GM12878 (cell line): ENCODE measurements at regions not wholly inside any gene's neighbourhood (a gene's known extent, or its start where the extent isn't known, plus 50 kb on each side); places are given as distances from the start of the nearest gene placed in this dataset.

ENCODE experiments used
- ATAC-seq: fragments of 200-7000 bp; cut with Tn5 transposase; 3 replicates; pipeline ENCODE4 v1.9.1; 2020; ENCODE audit warnings: mild to moderate bottlenecking, moderate library complexity
- BruUV-seq: library from RNA; stranded (reverse); fragments of 400-500 nt; replicated peaks from 2 replicates; lab custom pipeline; 2021; lab: Mats Ljungman, UMichigan
- CTCF ChIA-PET: fragments of 300-600 bp; sonication (Branson Sonifier 250); formaldehyde crosslinking; extraction: SDS; loops from one replicate; lab custom pipeline; 2021; ENCODE audit warnings: inconsistent platforms; lab: Yijun Ruan, JAX
- POLR2A ChIA-PET: fragments of 350-600 bp; formaldehyde crosslinking; extraction: SDS; loops from one replicate; lab custom pipeline; 2021; ENCODE audit warnings: inconsistent platforms; lab: Charles Lee
- RAD21 ChIA-PET: fragments of 300-600 bp; sonication (Branson Sonifier 250); formaldehyde crosslinking; loops from one replicate; lab custom pipeline; 2023; ENCODE audit warnings: antibody characterized with exemption; ENCODE audit not compliant: unreplicated experiment; lab: Charles Lee
- SMC1A ChIA-PET: fragments of 300-600 bp; sonication (Branson Sonifier 250); formaldehyde crosslinking; loops from one replicate; lab custom pipeline; 2023; ENCODE audit not compliant: unreplicated experiment, uncharacterized antibody; lab: Charles Lee
- DNase-seq: peaks from one replicate; pipeline ENCODE4 v3.0.0-alpha.2; 2011; ENCODE audit warnings: low read depth, low spot score
- FAIRE-seq: peaks from 3 replicates; lab custom pipeline; 2011; peaks lifted over from hg19 to GRCh38; lab: Jason Lieb, UNC
- H2AFZ ChIP-seq: 2 replicates; pipeline ENCODE4 v1.6.0; 2011; ENCODE audit warnings: low read depth, low read length, control low read depth; ENCODE audit not compliant: control insufficient read depth
- H3K27ac ChIP-seq: 2 replicates; pipeline ENCODE4 v1.5.1; 2011; ENCODE audit warnings: control low read depth; ENCODE audit not compliant: control insufficient read depth, insufficient read depth
- H3K27me3 ChIP-seq, 2 experiments: replicated peaks in 1 of 2; 2 replicates each; pipeline versions ENCODE4 v1.6.0 to v1.6.1; 2011; ENCODE audit warnings: low read length in 1 of 2; ENCODE audit not compliant: control insufficient read depth in 2 of 2, insufficient read depth in 2 of 2
- H3K36me3 ChIP-seq, 2 experiments: 2 replicates each; pipeline ENCODE4 v1.5.1; 2011; ENCODE audit warnings: low read length in 1 of 2; ENCODE audit not compliant: control insufficient read depth in 2 of 2, insufficient read depth in 2 of 2
- H3K4me1 ChIP-seq: 2 replicates; pipeline ENCODE4 v1.6.1; 2011; ENCODE audit warnings: mild to moderate bottlenecking, low read length, moderate library complexity, mixed read lengths; ENCODE audit not compliant: control insufficient read depth, insufficient read depth
- H3K4me2 ChIP-seq: 2 replicates; pipeline ENCODE4 v1.6.0; 2011; ENCODE audit warnings: control low read depth; ENCODE audit not compliant: control insufficient read depth, insufficient read depth
- H3K4me3 ChIP-seq: fragments of 200-600 bp; sonication (generic); 2 replicates; pipeline ENCODE4 v1.5.1; 2016
- H3K79me2 ChIP-seq: 2 replicates; pipeline ENCODE4 v1.6.0; 2011; ENCODE audit warnings: low read length; ENCODE audit not compliant: control insufficient read depth, insufficient read depth
- H3K9ac ChIP-seq: 2 replicates; pipeline ENCODE4 v1.8.0; 2011; ENCODE audit warnings: low read length, control low read depth, mixed read lengths; ENCODE audit not compliant: control insufficient read depth, insufficient read depth
- H3K9me3 ChIP-seq: replicated peaks from 3 replicates; pipeline ENCODE4 v1.5.1; 2011; ENCODE audit warnings: mild to moderate bottlenecking, low read length; ENCODE audit not compliant: control insufficient read depth, insufficient read depth
- H4K20me1 ChIP-seq: 2 replicates; pipeline ENCODE4 v1.6.0; 2011; ENCODE audit not compliant: control insufficient read depth, insufficient read depth
- DPF2 ChIP-seq: fragments of 450-650 bp; IDR thresholded peaks from 2 replicates; pipeline ENCODE4 v1.6.1; 2017; ENCODE audit warnings: mild to moderate bottlenecking
- GABPA ChIP-seq: IDR thresholded peaks from 2 replicates; pipeline ENCODE4 v1.6.1; 2014; ENCODE audit warnings: antibody characterized with exemption, low read depth, mild to moderate bottlenecking, inconsistent platforms
- KAT2A ChIP-seq: conservative IDR thresholded peaks from 2 replicates; pipeline ENCODE4 v1.6.1; 2011; ENCODE audit warnings: low read depth, low read length; ENCODE audit not compliant: control insufficient read depth
- KDM1A ChIP-seq: fragments of 200-600 bp; sonication (generic); IDR thresholded peaks from 2 replicates; pipeline ENCODE4 v1.6.1; 2016; ENCODE audit warnings: borderline replicate concordance
- KLF5 ChIP-seq: fragments of 450-650 bp; IDR thresholded peaks from 2 replicates; pipeline ENCODE4 v1.6.1; 2014; ENCODE audit warnings: mild to moderate bottlenecking; ENCODE audit not compliant: partially characterized antibody
- MTA3 ChIP-seq: IDR thresholded peaks from 2 replicates; pipeline ENCODE4 v1.6.1; 2012; ENCODE audit warnings: low read length, inconsistent platforms, borderline replicate concordance
- MYC ChIP-seq: IDR thresholded peaks from 2 replicates; pipeline ENCODE4 v1.6.1; 2011; ENCODE audit warnings: mild to moderate bottlenecking, low read length, moderate library complexity, inconsistent platforms; ENCODE audit not compliant: insufficient read depth, insufficient replicate concordance, insufficient read length, severe bottlenecking
- RAD21 ChIP-seq: IDR thresholded peaks from 2 replicates; pipeline ENCODE4 v1.6.1; 2011; ENCODE audit warnings: mild to moderate bottlenecking, low read depth, low read length, moderate library complexity; ENCODE audit not compliant: insufficient read depth
- SPI1 ChIP-seq: IDR thresholded peaks from 2 replicates; pipeline ENCODE4 v1.6.1; 2011; ENCODE audit warnings: low read depth, mild to moderate bottlenecking, low read length, moderate library complexity, borderline replicate concordance; ENCODE audit not compliant: insufficient read depth
- SUPT20H ChIP-seq: IDR thresholded peaks from 2 replicates; pipeline ENCODE4 v1.6.1; 2011; ENCODE audit warnings: low read depth, mild to moderate bottlenecking, low read length, moderate library complexity, borderline replicate concordance; ENCODE audit not compliant: control insufficient read depth
- TAF1 ChIP-seq: IDR thresholded peaks from 2 replicates; pipeline ENCODE4 v1.6.1; 2011; ENCODE audit warnings: mild to moderate bottlenecking, low read depth, low read length, borderline replicate concordance
- TARDBP ChIP-seq: IDR thresholded peaks from 2 replicates; pipeline ENCODE4 v1.6.1; 2016; ENCODE audit warnings: borderline replicate concordance
- WGBS: methylation state at CpG from one replicate; pipeline ENCODE4 v1.1.6; 2016; ENCODE audit warnings: low lambda C conversion rate; ENCODE audit not compliant: insufficient replicate concordance, insufficient coverage; ENCODE audit errors: missing lambda C conversion rate; 5-methylcytosine and 5-hydroxymethylcytosine counted together
- in situ Hi-C: fragments of 300-500 bp; cut with MboI; formaldehyde crosslinking; loops from 9 replicates; pipeline ENCODE4 v1.14.3; 2018; ENCODE audit warnings: mixed read lengths
- intact Hi-C: fragments of 100-400 bp; cut with micrococcal nuclease; formaldehyde crosslinking; loops from one replicate; pipeline ENCODE4 v1.14.2; 2022; ENCODE audit not compliant: unreplicated experiment
- TF ChIP-seq, protein P1 (sequence below): IDR thresholded peaks from 2 replicates; pipeline ENCODE4 v1.6.1; 2011; ENCODE audit warnings: mild to moderate bottlenecking, low read depth, low read length, moderate library complexity; ENCODE audit not compliant: insufficient replicate concordance
- TF ChIP-seq, protein P2 (sequence below): IDR thresholded peaks from 2 replicates; pipeline ENCODE4 v1.6.1; 2012; ENCODE audit warnings: mild to moderate bottlenecking, low read depth, low read length
- TF ChIP-seq, protein P3 (sequence below): IDR thresholded peaks from 2 replicates; pipeline ENCODE4 v1.6.1; 2011; ENCODE audit warnings: borderline replicate concordance, low read depth, mild to moderate bottlenecking, moderate library complexity, low read length; ENCODE audit not compliant: insufficient read depth, poor library complexity, severe bottlenecking

DNA sequence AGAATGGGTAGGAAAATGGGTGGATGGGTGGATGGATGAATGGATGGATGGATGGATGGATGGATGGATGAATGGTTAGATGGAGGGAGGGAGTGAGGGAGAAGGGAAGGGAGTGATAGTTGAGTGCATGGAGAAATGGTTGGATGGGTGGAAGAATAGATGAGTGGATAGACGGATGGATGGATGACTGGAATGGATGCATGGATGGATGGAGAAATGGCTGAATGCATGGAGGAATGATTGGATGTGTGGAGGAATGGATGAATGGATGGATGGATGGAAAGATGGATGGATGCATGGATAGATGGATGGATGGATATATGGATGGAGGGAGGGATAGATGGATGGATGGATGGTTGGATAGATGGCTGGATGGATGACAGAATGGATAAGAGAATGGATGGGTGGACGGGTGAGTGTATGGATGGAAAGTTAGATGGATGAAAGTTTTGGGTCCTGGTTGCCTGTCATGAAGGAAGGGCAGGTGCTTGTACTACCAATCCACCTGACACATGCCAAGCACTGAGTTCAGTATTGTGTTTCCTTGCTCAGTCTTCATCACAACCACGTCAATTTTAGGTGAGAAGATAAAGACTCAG lies 286.5 kb upstream of the RTL1 start:
- no peak overlapping the region for H3K9ac ChIP-seq
- DNase-seq (no peak), ATAC-seq (no peak), FAIRE-seq (no peak)
- no peak overlapping the region for H3K4me3 ChIP-seq
- ChIA-PET SMC1A (no interaction called here), RAD21 (no interaction called here), POLR2A (no interaction called here), CTCF (no interaction called here)
- H3K4me2 ChIP-seq, result no peak overlapping the region
- no peaks in the 10 kb centered on the region for H4K20me1 ChIP-seq
- BruUV-seq, result no TSS peak
- no peaks in the 10 kb centered on the region for H3K36me3 ChIP-seq
- WGBS, result 12% methylated on average over 3 of the region's 3 CpGs
- intact Hi-C loops, result no loop called here
- no peaks in the 10 kb centered on the region for H3K79me2 ChIP-seq
- H3K27me3 ChIP-seq, result no peaks in the 10 kb centered on the region
- no peaks in the 10 kb centered on the region for H3K9me3 ChIP-seq
- H2AFZ ChIP-seq, result no peak overlapping the region
- no peaks in the 10 kb centered on the region for H3K4me1 ChIP-seq
- no peak overlapping the region for H3K27ac ChIP-seq
- in situ Hi-C loops, result no loop called here
- TF ChIP-seq, protein P1, sequence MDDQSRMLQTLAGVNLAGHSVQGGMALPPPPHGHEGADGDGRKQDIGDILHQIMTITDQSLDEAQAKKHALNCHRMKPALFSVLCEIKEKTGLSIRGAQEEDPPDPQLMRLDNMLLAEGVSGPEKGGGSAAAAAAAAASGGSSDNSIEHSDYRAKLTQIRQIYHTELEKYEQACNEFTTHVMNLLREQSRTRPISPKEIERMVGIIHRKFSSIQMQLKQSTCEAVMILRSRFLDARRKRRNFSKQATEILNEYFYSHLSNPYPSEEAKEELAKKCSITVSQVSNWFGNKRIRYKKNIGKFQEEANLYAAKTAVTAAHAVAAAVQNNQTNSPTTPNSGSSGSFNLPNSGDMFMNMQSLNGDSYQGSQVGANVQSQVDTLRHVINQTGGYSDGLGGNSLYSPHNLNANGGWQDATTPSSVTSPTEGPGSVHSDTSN, result no peak
- TF ChIP-seq, protein P2, sequence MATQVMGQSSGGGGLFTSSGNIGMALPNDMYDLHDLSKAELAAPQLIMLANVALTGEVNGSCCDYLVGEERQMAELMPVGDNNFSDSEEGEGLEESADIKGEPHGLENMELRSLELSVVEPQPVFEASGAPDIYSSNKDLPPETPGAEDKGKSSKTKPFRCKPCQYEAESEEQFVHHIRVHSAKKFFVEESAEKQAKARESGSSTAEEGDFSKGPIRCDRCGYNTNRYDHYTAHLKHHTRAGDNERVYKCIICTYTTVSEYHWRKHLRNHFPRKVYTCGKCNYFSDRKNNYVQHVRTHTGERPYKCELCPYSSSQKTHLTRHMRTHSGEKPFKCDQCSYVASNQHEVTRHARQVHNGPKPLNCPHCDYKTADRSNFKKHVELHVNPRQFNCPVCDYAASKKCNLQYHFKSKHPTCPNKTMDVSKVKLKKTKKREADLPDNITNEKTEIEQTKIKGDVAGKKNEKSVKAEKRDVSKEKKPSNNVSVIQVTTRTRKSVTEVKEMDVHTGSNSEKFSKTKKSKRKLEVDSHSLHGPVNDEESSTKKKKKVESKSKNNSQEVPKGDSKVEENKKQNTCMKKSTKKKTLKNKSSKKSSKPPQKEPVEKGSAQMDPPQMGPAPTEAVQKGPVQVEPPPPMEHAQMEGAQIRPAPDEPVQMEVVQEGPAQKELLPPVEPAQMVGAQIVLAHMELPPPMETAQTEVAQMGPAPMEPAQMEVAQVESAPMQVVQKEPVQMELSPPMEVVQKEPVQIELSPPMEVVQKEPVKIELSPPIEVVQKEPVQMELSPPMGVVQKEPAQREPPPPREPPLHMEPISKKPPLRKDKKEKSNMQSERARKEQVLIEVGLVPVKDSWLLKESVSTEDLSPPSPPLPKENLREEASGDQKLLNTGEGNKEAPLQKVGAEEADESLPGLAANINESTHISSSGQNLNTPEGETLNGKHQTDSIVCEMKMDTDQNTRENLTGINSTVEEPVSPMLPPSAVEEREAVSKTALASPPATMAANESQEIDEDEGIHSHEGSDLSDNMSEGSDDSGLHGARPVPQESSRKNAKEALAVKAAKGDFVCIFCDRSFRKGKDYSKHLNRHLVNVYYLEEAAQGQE, result no peak
- TF ChIP-seq KLF5 (no peak), MTA3 (no peak), TAF1 (no peak), GABPA (no peak), KDM1A (no peak), MYC (no peak), RAD21 (no peak), KAT2A (no peak), TARDBP (no peak), SPI1 (no peak), SUPT20H (no peak), DPF2 (no peak)
- TF ChIP-seq, protein P3, sequence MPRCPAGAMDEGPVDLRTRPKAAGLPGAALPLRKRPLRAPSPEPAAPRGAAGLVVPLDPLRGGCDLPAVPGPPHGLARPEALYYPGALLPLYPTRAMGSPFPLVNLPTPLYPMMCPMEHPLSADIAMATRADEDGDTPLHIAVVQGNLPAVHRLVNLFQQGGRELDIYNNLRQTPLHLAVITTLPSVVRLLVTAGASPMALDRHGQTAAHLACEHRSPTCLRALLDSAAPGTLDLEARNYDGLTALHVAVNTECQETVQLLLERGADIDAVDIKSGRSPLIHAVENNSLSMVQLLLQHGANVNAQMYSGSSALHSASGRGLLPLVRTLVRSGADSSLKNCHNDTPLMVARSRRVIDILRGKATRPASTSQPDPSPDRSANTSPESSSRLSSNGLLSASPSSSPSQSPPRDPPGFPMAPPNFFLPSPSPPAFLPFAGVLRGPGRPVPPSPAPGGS, result no peak
